Adrenal gland (tissue), 9 donors: ENCODE measurements at regions not wholly inside any gene's neighbourhood (a gene's known extent, or its start where the extent isn't known, plus 50 kb on each side); places are given as distances from the start of the nearest gene placed in this dataset.

Experiments used
- DNase-seq, 7 donors: peaks; one replicate each; pipeline ENCODE4 v3.0.0-alpha.2; 2019 to 2020
- H3K27ac ChIP-seq, 5 donors: fragments of 200-600 bp; sonication (generic) in 4 of 5; 1 replicate in 3 of 5; 2 replicates in 2 of 5; pipeline versions ENCODE4 v1.5.1 to v1.8.0; 2016 to 2020; ENCODE audit warnings: mild to moderate bottlenecking in 1 of 5
- H3K27me3 ChIP-seq: fragments of 200-600 bp; 2 replicates; pipeline ENCODE4 v1.8.0; 2021
- H3K36me3 ChIP-seq, 2 donors: fragments of 200-600 bp; replicated peaks in 1 of 2; 1 replicate in 1 of 2; 2 replicates in 1 of 2; pipeline versions ENCODE4 v1.5.1 to v1.8.0; 2018 to 2022
- H3K4me1 ChIP-seq, 2 donors: fragments of 200-600 bp; replicated peaks in 1 of 2; 1 replicate in 1 of 2; 2 replicates in 1 of 2; pipeline versions ENCODE4 v1.5.1 to v1.8.0; 2018 to 2021
- H3K4me3 ChIP-seq, 4 donors: fragments of 200-600 bp; sonication (generic) in 3 of 4; one replicate each; pipeline ENCODE4 v1.5.1; 2016 to 2018
- H3K9me3 ChIP-seq, 3 donors: fragments of 200-600 bp; sonication (generic) in 1 of 3; replicated peaks in 1 of 3; 1 replicate in 2 of 3; 2 replicates in 1 of 3; pipeline versions ENCODE4 v1.5.1 to v1.8.0; 2016 to 2021
- POLR2A ChIP-seq, 2 donors: fragments of 450-650 bp; IDR thresholded peaks; one replicate each; pipeline ENCODE4 v1.6.1; 2017; ENCODE audit warnings: antibody characterized with exemption in 2 of 2, mild to moderate bottlenecking in 2 of 2, moderate library complexity in 1 of 2
- WGBS, 4 donors: extraction: QIAGEN DNeasy Blood & Tissue Kit in 2 of 4; methylation state at CpG; one replicate each; pipeline versions ENCODE4 v1.1.5 to v1.1.7; 2013 to 2017; 5-methylcytosine and 5-hydroxymethylcytosine counted together
- intact Hi-C, 2 donors: fragments of 100-400 bp; cut with DNase I; formaldehyde crosslinking; loops; one replicate each; pipeline versions ENCODE4 v1.14.1 to v1.15.0; 2022 to 2023
- TF ChIP-seq, protein P1 (sequence below), 6 experiments: fragments of 450-650 bp in 4 of 6; fragments of 200-600 bp in 2 of 6; sonication (generic) in 1 of 6; IDR thresholded peaks; 1 replicate in 5 of 6; 2 replicates in 1 of 6; pipeline versions ENCODE4 v1.5.1 to v1.8.0; 2016 to 2021; ENCODE audit warnings: antibody characterized with exemption in 6 of 6, mild to moderate bottlenecking in 2 of 6, moderate library complexity in 1 of 6
- donor health status: healthy with polysubstance abuse.
- donor health status: Bipolar disorder and iron deficiency.
- donor health status: DM: yes; HTN: yes; CAD: no.
- donor health status: DM: no; HTN: no; CAD: no.
- donor health status: DM: no; HTN: no; CAD: no.

DNA sequence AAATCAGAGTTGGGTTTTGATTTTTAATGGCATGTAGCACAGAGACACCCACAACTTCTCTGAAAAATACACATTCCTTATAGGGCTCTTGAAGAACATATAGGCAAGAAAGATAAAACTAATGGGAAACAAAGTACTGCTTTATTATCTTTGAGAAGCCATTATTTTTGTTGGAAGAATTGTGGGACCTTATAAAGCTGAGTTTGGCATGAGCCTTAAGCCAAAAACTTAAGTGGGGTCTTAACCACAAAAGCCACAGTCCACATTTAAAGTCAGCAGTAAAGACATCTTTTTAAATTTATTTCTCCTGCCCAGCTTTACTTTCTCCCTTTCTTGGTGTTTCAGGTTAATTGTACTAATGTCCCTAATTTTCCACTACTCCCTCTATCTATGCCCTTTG lies 1297.3 kb downstream of the C4orf33 start:
- no peak overlapping the region for H3K4me3 ChIP-seq
- intact Hi-C loops: no loop called here
- no peak for TF ChIP-seq POLR2A (IDR thresholded peaks at IDR 0.05)
- TF ChIP-seq, protein P1, sequence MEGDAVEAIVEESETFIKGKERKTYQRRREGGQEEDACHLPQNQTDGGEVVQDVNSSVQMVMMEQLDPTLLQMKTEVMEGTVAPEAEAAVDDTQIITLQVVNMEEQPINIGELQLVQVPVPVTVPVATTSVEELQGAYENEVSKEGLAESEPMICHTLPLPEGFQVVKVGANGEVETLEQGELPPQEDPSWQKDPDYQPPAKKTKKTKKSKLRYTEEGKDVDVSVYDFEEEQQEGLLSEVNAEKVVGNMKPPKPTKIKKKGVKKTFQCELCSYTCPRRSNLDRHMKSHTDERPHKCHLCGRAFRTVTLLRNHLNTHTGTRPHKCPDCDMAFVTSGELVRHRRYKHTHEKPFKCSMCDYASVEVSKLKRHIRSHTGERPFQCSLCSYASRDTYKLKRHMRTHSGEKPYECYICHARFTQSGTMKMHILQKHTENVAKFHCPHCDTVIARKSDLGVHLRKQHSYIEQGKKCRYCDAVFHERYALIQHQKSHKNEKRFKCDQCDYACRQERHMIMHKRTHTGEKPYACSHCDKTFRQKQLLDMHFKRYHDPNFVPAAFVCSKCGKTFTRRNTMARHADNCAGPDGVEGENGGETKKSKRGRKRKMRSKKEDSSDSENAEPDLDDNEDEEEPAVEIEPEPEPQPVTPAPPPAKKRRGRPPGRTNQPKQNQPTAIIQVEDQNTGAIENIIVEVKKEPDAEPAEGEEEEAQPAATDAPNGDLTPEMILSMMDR (IDR thresholded peaks at IDR 0.05): no peak
- no peak overlapping the region for H3K27ac ChIP-seq
- no peak for DNase-seq
- no peaks in the 10 kb centered on the region for H3K36me3 ChIP-seq
- no peaks in the 10 kb centered on the region for H3K9me3 ChIP-seq
- no peaks in the 10 kb centered on the region for H3K27me3 ChIP-seq
- H3K4me1 ChIP-seq: no peaks in the 10 kb centered on the region

DNA sequence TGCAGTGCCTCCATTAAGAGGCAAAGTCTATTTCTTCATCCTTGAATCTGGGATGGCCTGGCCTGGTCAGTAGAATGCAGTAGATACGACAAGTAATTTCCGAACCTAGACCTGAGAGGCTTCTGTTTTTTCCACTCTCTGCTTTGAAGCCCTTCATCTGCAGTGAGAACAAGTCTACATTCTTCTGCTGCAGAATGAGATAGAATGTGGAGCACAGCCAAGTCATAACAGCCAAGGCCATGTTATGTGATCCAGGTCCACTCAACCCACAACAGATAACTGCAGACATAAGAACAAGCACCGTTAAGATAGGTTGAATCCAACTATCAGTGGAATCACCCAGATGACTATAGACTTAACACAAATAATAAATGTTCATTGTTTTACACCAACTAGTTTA lies 1297.7 kb downstream of the C4orf33 start:
- DNase-seq: no peak
- 37 to 53% (median 46%) methylated on average over 3 of the region's 3 CpGs for WGBS, 4 donors
- intact Hi-C loops: no loop called here
- Histone ChIP-seq H3K9me3 (no peaks in the 10 kb centered on the region), H3K4me3 (no peak overlapping the region), H3K36me3 (no peaks in the 10 kb centered on the region), H3K27ac (no peak overlapping the region), H3K4me1 (no peaks in the 10 kb centered on the region), H3K27me3 (no peaks in the 10 kb centered on the region)
- TF ChIP-seq POLR2A (IDR thresholded peaks at IDR 0.05): no peak
- TF ChIP-seq, protein P1 (IDR thresholded peaks at IDR 0.05): no peak

DNA sequence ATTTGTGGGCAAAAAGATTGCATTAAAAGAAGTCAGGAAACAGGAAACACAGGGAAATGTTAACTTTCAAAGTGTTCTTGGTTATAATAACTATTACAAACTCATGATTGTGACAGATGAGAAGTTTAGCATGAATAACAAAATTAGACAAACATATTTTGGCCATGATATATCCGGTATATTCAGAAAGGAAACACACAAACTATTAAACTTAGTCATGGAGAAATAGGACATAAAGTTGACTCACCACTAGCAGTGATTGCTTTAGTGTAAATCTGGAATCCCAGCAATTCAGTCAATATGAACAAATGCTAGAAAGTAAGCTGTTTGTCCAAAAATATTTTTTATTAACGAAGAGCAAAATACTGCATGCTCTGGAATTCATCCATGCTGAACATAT lies 1299.9 kb downstream of the C4orf33 start:
- 45 to 54% (median 46%) methylated on average over 2 of the region's 2 CpGs for WGBS, 4 donors
- no peaks in the 10 kb centered on the region for H3K27me3 ChIP-seq
- H3K36me3 ChIP-seq: no peaks in the 10 kb centered on the region
- no peak overlapping the region for H3K4me3 ChIP-seq
- intact Hi-C loops: no loop called here
- H3K9me3 ChIP-seq: no peaks in the 10 kb centered on the region
- DNase-seq: no peak
- H3K4me1 ChIP-seq: no peaks in the 10 kb centered on the region
- no peak overlapping the region for H3K27ac ChIP-seq
- no peak for TF ChIP-seq POLR2A (IDR thresholded peaks at IDR 0.05)

DNA sequence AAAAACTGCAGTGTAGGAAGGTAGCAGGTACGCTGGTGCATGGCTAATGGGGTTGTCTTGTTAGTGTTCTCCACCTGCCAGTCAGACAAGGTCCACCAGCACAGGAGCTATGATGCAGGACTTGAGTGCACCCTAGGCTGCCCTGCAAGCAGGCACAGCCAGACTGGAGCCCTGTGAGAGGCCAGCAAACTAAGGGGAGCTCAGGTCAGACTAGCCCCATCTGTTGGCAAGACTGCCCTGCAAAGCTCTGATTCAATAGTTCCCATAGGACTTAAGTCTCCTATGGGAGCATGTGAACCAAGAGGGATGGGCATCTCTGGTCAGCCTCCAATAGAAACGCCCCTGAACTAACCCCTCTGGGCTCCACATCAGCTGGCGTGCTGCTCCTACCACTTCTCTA lies 1307.3 kb downstream of the C4orf33 start:
- WGBS, 4 donors: 33 to 74% (median 59%) methylated on average over 3 of the region's 3 CpGs
- DNase-seq: no peak
- H3K4me3 ChIP-seq: no peak overlapping the region
- no peaks in the 10 kb centered on the region for H3K4me1 ChIP-seq
- H3K27me3 ChIP-seq: no peaks in the 10 kb centered on the region
- no peak overlapping the region for H3K27ac ChIP-seq
- intact Hi-C loops: no loop called here
- H3K36me3 ChIP-seq: no peaks in the 10 kb centered on the region
- TF ChIP-seq, protein P1 (IDR thresholded peaks at IDR 0.05): no peak
- TF ChIP-seq POLR2A (IDR thresholded peaks at IDR 0.05): no peak
- no peaks in the 10 kb centered on the region for H3K9me3 ChIP-seq

DNA sequence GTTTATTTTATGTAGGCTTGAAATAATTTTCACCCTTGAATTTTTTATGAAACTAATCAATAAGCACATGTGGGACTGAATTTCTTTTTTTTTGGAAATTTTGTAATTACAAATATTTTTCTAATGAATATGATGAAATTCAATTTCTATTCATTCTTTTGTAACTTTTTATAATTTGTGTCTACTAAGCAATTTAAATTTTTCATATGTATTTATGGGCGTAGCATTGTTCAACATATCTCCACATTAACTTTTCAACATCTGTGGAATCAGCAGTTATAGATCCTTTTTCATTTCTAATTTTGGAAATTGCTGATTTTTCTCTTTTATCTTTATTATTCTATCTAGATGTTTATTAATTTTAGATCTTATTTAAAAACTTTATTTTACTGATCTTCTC lies 1320.3 kb downstream of the C4orf33 start:
- intact Hi-C loops: no loop called here

More for the DNA sequence above, 1320.3 kb downstream of the C4orf33 start:
- no peak for DNase-seq
- Histone ChIP-seq H3K4me1 (no peaks in the 10 kb centered on the region), H3K27ac (no peak overlapping the region), H3K36me3 (no peaks in the 10 kb centered on the region), H3K9me3 (no peaks in the 10 kb centered on the region), H3K27me3 (no peaks in the 10 kb centered on the region), H3K4me3 (no peak overlapping the region)
- 74 to 80% (median 75%) methylated on average over 1 of the region's 1 CpG for WGBS, 4 donors
- no peak for TF ChIP-seq POLR2A (IDR thresholded peaks at IDR 0.05)
- TF ChIP-seq, protein P1 (IDR thresholded peaks at IDR 0.05): no peak
